ENCODE measurements at regions not wholly inside any gene's neighbourhood (a gene's known extent, or its start where the extent isn't known, plus 50 kb on each side); places are given as distances from the start of the nearest gene placed in this dataset.

GRCh38 chr4:11511321-11511720, 82.6 kb upstream of the HS3ST1 start:
- Mint-ChIP-seq H3K27ac (no peak overlapping the region), H3K4me3 (no peak overlapping the region), H3K4me1 (peaks cover 9% of the 10 kb centered on the region), H3K27me3 (ENCODE audit: insufficient read depth, low read depth, poor library complexity) (peaks cover 5% of the 10 kb centered on the region), H3K36me3 (ENCODE audit: low read depth) (no peaks in the 10 kb centered on the region), H3K9me3 (no peaks in the 10 kb centered on the region)
- no peak overlapping the region; the same call in 1 of the 2 replicates for H2AFZ ChIP-seq
- no peaks in the 10 kb centered on the region for H4K20me1 ChIP-seq (replicated peaks; ENCODE audit: insufficient read depth)
- no peaks in the 10 kb centered on the region for H3K79me2 ChIP-seq (replicated peaks; ENCODE audit: insufficient read depth)
- H3K4me3 ChIP-seq = no peak overlapping the region
- no peak overlapping the region for H3K27ac ChIP-seq (ENCODE audit: low read depth)
- H3K4me1 ChIP-seq (ENCODE audit: insufficient read depth) = no peaks in the 10 kb centered on the region
- DNase-seq (ENCODE audit: low spot score) (no peak), ATAC-seq (no peak)
- H3K27me3 ChIP-seq (ENCODE audit: insufficient read depth) = no peaks in the 10 kb centered on the region
- H3K9me2 ChIP-seq (ENCODE audit: insufficient read depth) = 0 out of 2 replicates have a peak, but pooled peaks cover 4% of the 10 kb centered on the region
- no peak for TF ChIP-seq ZNF462 (CRISPR knock-in tag; IDR thresholded peaks at IDR 0.05)
- no peak for TF ChIP-seq STAT1 (IDR thresholded peaks at IDR 0.05; ENCODE audit: unreplicated experiment)
- TF ChIP-seq CREB1 (CRISPR knock-in tag; IDR thresholded peaks at IDR 0.05; ENCODE audit: low read depth) = no peak
- TF ChIP-seq ZNF331 (CRISPR knock-in tag; IDR thresholded peaks at IDR 0.05; ENCODE audit: low read depth) = no peak
- TF ChIP-seq CTCF (conservative IDR thresholded peaks at IDR 0.05; ENCODE audit: low read depth in 2 of 2) = no peak
- TF ChIP-seq REST (IDR thresholded peaks at IDR 0.05; ENCODE audit: unreplicated experiment) = no peak
- TF ChIP-seq EZH2 (IDR thresholded peaks at IDR 0.05; ENCODE audit: low read depth, unreplicated experiment) = no peak
- TF ChIP-seq EZH2phosphoT487 (IDR thresholded peaks at IDR 0.05; ENCODE audit: unreplicated experiment) = no peak
- TF ChIP-seq NANOG (IDR thresholded peaks at IDR 0.05; ENCODE audit: borderline replicate concordance) = no peak
- no peak for TF ChIP-seq ZNF114 (CRISPR knock-in tag; IDR thresholded peaks at IDR 0.05)
- no peak for TF ChIP-seq JUNB (IDR thresholded peaks at IDR 0.05; ENCODE audit: unreplicated experiment)
- TF ChIP-seq POLR2AphosphoS5 (IDR thresholded peaks at IDR 0.05; ENCODE audit: low read depth) = no peak
- TF ChIP-seq ETS1 (IDR thresholded peaks at IDR 0.05) = no peak
- no peak overlapping the region for H3K4me2 ChIP-seq
- no peaks in the 10 kb centered on the region for H3F3A ChIP-seq (replicated peaks; ENCODE audit: low read depth)
- no peaks in the 10 kb centered on the region for H3K36me3 ChIP-seq (ENCODE audit: insufficient read depth)
